Tibial artery (tissue), 4 donors: ENCODE measurements at regions not wholly inside any gene's neighbourhood (a gene's known extent, or its start where the extent isn't known, plus 50 kb on each side); places are given as distances from the start of the nearest gene placed in this dataset.

Experiments
- DNase-seq, 2 donors: peaks; one replicate each; pipeline ENCODE4 v3.0.0-alpha.2; 2019
- H3K27ac ChIP-seq, 2 donors: fragments of 200-600 bp; sonication (generic) in 1 of 2; 1 replicate in 1 of 2; 2 replicates in 1 of 2; pipeline ENCODE4 v1.5.1; 2018 to 2019; ENCODE audit warnings: mild to moderate bottlenecking in 1 of 2
- H3K27me3 ChIP-seq, 2 donors: fragments of 200-600 bp; sonication (generic) in 1 of 2; one replicate each; pipeline versions ENCODE4 v1.5.1 to v1.6.0; 2016 to 2019
- H3K36me3 ChIP-seq, 3 donors: fragments of 200-600 bp; sonication (generic) in 2 of 3; one replicate each; pipeline ENCODE4 v1.5.1; 2016 to 2019; ENCODE audit warnings: mild to moderate bottlenecking in 2 of 3
- H3K4me1 ChIP-seq, 4 donors: fragments of 200-600 bp; sonication (generic) in 2 of 4; 1 replicate in 3 of 4; 2 replicates in 1 of 4; pipeline ENCODE4 v1.5.1; 2016 to 2019
- H3K4me3 ChIP-seq, 2 donors: fragments of 200-600 bp; sonication (generic) in 1 of 2; 1 replicate in 1 of 2; 2 replicates in 1 of 2; pipeline ENCODE4 v1.5.1; 2018 to 2019; ENCODE audit warnings: mild to moderate bottlenecking in 2 of 2
- H3K9me3 ChIP-seq, 3 donors: fragments of 200-600 bp; sonication (generic) in 1 of 3; one replicate each; pipeline ENCODE4 v1.5.1; 2016 to 2019
- intact Hi-C: fragments of 100-400 bp; cut with DNase I; formaldehyde crosslinking; loops from one replicate; pipeline ENCODE4 v1.15.0; 2023; ENCODE audit warnings: low total_unique reads
- TF ChIP-seq, protein P1 (sequence below), 2 experiments: fragments of 200-600 bp in 1 of 2; fragments of 450-650 bp in 1 of 2; IDR thresholded peaks; one replicate each; pipeline ENCODE4 v1.5.1; 2017 to 2019; ENCODE audit warnings: antibody characterized with exemption in 2 of 2, mild to moderate bottlenecking in 1 of 2, moderate library complexity in 1 of 2

GRCh38 chr13:44787617-44788016 lies 201.7 kb downstream of the NUFIP1 start:
- no peaks in the 10 kb centered on the region for H3K27me3 ChIP-seq
- no peak overlapping the region for H3K4me3 ChIP-seq
- H3K4me1 ChIP-seq, result peaks cover 0 to 26% (median 0%) of the 10 kb centered on the region in 4 donors
- H3K36me3 ChIP-seq, result no peaks in the 10 kb centered on the region
- H3K9me3 ChIP-seq, result no peaks in the 10 kb centered on the region
- TF ChIP-seq, protein P1, sequence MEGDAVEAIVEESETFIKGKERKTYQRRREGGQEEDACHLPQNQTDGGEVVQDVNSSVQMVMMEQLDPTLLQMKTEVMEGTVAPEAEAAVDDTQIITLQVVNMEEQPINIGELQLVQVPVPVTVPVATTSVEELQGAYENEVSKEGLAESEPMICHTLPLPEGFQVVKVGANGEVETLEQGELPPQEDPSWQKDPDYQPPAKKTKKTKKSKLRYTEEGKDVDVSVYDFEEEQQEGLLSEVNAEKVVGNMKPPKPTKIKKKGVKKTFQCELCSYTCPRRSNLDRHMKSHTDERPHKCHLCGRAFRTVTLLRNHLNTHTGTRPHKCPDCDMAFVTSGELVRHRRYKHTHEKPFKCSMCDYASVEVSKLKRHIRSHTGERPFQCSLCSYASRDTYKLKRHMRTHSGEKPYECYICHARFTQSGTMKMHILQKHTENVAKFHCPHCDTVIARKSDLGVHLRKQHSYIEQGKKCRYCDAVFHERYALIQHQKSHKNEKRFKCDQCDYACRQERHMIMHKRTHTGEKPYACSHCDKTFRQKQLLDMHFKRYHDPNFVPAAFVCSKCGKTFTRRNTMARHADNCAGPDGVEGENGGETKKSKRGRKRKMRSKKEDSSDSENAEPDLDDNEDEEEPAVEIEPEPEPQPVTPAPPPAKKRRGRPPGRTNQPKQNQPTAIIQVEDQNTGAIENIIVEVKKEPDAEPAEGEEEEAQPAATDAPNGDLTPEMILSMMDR (IDR thresholded peaks at IDR 0.05), result no peak
- H3K27ac ChIP-seq, result no peak overlapping the region
- intact Hi-C loops, result no loop called here
- no peak for DNase-seq

DNA sequence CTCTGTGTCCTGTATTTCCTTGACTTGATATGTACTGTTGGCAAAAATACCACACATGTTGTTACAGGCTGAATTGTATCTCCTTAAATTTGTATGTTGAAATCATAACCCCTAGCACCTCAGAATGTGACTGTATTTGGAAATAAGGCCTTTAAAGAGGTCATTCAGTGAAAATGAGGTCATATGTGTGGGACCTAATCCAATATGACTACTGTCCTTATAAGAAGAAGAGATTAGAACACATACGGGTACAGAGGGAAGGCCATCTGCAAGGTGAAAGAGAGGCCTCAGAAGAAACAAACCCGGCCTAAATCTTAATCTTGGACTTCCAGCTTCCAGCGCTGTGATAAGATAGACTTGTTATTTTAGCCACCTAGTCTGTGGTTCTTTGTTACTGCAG lies 202.5 kb downstream of the NUFIP1 start:
- Histone ChIP-seq H3K36me3 (no peaks in the 10 kb centered on the region), H3K27ac (no peak overlapping the region), H3K4me3 (no peak overlapping the region), H3K4me1 (peaks cover 0 to 26% (median 0%) of the 10 kb centered on the region in 4 donors), H3K9me3 (no peaks in the 10 kb centered on the region), H3K27me3 (no peaks in the 10 kb centered on the region)
- intact Hi-C loops, result no loop called here
- no peak for DNase-seq
- TF ChIP-seq, protein P1 (IDR thresholded peaks at IDR 0.05), result no peak

DNA sequence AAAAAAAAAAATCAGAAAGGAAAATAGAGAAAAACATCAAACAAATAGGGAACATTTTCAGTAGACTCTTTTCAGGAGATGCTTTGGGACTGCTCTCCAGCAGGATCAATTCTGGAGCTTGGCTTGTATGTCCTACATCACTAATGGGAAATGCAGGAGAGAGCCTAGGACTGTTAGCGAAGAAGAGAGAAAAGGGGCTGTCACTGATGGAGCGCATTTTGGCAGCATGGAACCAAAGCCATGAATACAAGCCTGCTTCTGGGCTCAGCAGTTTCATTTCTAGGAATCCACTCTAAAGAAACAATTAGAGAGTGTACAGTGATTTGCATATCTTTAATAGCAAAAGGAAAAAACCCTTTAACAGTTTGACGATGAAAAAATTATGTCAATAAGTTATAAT lies 203.9 kb downstream of the NUFIP1 start:
- Histone ChIP-seq H3K27ac (no peak overlapping the region), H3K36me3 (no peaks in the 10 kb centered on the region), H3K27me3 (no peaks in the 10 kb centered on the region), H3K4me3 (no peak overlapping the region), H3K4me1 (peaks cover 0 to 25% (median 0%) of the 10 kb centered on the region in 4 donors), H3K9me3 (no peaks in the 10 kb centered on the region)
- TF ChIP-seq, protein P1 (IDR thresholded peaks at IDR 0.05), result no peak
- intact Hi-C loops, result no loop called here
- DNase-seq, result no peak

DNA sequence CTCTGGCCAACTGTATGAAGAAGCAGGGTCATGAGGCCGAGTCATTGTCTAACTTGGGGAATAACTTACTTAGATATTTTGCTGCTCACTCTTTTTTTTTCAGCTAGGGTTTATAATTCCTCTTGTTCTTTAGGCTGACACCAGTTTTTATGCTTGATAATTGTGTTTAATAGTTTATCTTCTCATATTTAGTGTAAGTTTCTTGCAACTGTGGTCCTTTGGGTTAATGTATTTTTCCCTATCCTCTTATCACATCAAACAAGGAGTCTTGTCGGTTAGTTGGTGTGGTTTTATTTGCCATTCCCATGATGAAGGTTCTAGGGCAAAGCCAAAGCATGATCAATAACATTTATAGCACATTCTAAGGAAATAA lies 204.6 kb downstream of the NUFIP1 start:
- TF ChIP-seq, protein P1 (IDR thresholded peaks at IDR 0.05), result no peak
- Histone ChIP-seq H3K27me3 (no peaks in the 10 kb centered on the region), H3K4me1 (peaks cover 0 to 21% (median 0%) of the 10 kb centered on the region in 4 donors), H3K9me3 (no peaks in the 10 kb centered on the region), H3K4me3 (no peak overlapping the region), H3K36me3 (no peaks in the 10 kb centered on the region), H3K27ac (no peak overlapping the region)
- intact Hi-C loops, result no loop called here
- no peak for DNase-seq

DNA sequence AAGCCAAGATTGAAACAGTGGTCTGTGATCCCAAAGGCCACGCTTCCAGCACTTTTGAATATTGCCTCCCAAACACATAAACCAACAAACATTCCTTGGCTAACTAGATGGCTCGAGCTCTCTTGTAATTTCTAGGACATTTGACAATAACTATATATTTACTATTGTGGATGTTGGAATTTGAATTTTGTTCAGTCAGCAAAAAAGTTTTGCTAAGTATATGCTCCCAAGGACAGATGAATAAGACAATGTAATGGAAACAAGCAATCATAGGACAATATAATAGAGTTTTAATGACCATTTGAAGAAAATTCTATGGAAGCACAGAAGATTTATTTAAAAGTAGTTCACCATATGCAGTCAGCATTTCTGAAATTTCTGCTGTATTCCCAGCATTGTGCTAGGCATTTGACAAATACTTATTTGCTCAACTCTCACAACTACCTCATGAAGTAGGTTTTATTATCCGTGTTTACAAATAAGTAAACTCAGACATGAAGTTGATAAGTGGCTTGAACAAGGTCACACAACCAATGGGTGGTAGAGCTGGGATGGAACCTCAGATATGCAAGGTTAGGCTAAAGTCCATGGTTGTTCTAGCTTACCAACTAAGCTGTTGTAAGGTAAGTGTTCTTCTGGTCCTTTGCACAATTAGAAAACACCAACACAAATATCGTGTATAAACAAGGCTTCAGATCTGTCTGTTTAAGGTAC lies 205.1 kb downstream of the NUFIP1 start:
- Histone ChIP-seq H3K9me3 (no peaks in the 10 kb centered on the region), H3K4me1 (peaks cover 0 to 17% (median 0%) of the 10 kb centered on the region in 4 donors), H3K27me3 (no peaks in the 10 kb centered on the region), H3K4me3 (no peak overlapping the region), H3K36me3 (no peaks in the 10 kb centered on the region), H3K27ac (no peak overlapping the region)
- TF ChIP-seq, protein P1 (IDR thresholded peaks at IDR 0.05), result no peak
- DNase-seq, result no peak
- intact Hi-C loops, result no loop called here
